Endothelial cell of umbilical vein (primary cell): ENCODE measurements at regions not wholly inside any gene's neighbourhood (a gene's known extent, or its start where the extent isn't known, plus 50 kb on each side); places are given as distances from the start of the nearest gene placed in this dataset.

Source experiments
- BruUV-seq: library from RNA; stranded (reverse); fragments of 400-500 nt; replicated peaks from 2 replicates; lab custom pipeline; 2021; lab: Mats Ljungman, UMichigan
- CTCF ChIA-PET: fragments of 300-600, 350-600 bp; sonication (Branson Sonifier 250); formaldehyde crosslinking; loops from one replicate; lab custom pipeline; 2021; ENCODE audit warnings: antibody characterized with exemption, inconsistent platforms; lab: Charles Lee
- POLR2A ChIA-PET: fragments of 300-600, 350-600 bp; sonication (Branson Sonifier 250); formaldehyde crosslinking; loops from one replicate; lab custom pipeline; 2021; ENCODE audit warnings: antibody characterized with exemption, inconsistent platforms; lab: Charles Lee
- DNase-seq: peaks from one replicate; pipeline ENCODE4 v3.0.0-alpha.2; 2011; ENCODE audit warnings: low read depth, low spot score
- FAIRE-seq: peaks from 2 replicates; lab custom pipeline; 2011; peaks lifted over from hg19 to GRCh38; lab: Jason Lieb, UNC
- H2AFZ ChIP-seq: 2 replicates; pipeline ENCODE4 v1.6.0; 2012; ENCODE audit warnings: low read depth, low read length, control low read depth, inconsistent platforms
- H3K27ac ChIP-seq: 2 replicates; pipeline ENCODE4 v1.5.1; 2011; ENCODE audit warnings: low read depth, mild to moderate bottlenecking, control low read depth, low read length, moderate library complexity; ENCODE audit not compliant: insufficient read depth
- H3K27me3 ChIP-seq, 2 experiments: 2 replicates each; pipeline versions ENCODE4 v1.6.0 to v1.6.1; 2011; ENCODE audit warnings: low read length in 2 of 2, mixed read lengths in 1 of 2; ENCODE audit not compliant: control insufficient read depth in 2 of 2, insufficient read depth in 2 of 2
- H3K36me3 ChIP-seq, 2 experiments: 2 replicates in 1 of 2; 3 replicates in 1 of 2; pipeline ENCODE4 v1.5.1; 2011; ENCODE audit warnings: low read length in 2 of 2, mild to moderate bottlenecking in 1 of 2, moderate library complexity in 1 of 2; ENCODE audit not compliant: control insufficient read depth in 2 of 2, insufficient read depth in 2 of 2; ENCODE audit errors: extremely low read depth in 1 of 2
- H3K4me1 ChIP-seq: 3 replicates; pipeline ENCODE4 v1.5.1; 2011; ENCODE audit warnings: mild to moderate bottlenecking, low read length; ENCODE audit not compliant: control insufficient read depth, insufficient read depth; ENCODE audit errors: extremely low read depth
- H3K4me2 ChIP-seq: 2 replicates; pipeline ENCODE4 v1.6.1; 2011; ENCODE audit warnings: low read length, control low read depth, mixed read lengths; ENCODE audit not compliant: insufficient read depth
- H3K4me3 ChIP-seq, 3 experiments: fragments of 200-600 bp in 1 of 3; sonication (generic), shearing (Covaris generic) in 1 of 3; replicated peaks in 1 of 3; 2 replicates each; pipeline ENCODE4 v1.5.1; 2011 to 2016; ENCODE audit warnings: control low read depth in 3 of 3, low read length in 3 of 3, mild to moderate bottlenecking in 2 of 3, inconsistent platforms in 1 of 3, low read depth in 1 of 3, moderate library complexity in 1 of 3; ENCODE audit not compliant: insufficient read depth in 1 of 3
- H3K79me2 ChIP-seq: 2 replicates; pipeline ENCODE4 v1.6.0; 2012; ENCODE audit warnings: low read length, inconsistent platforms; ENCODE audit not compliant: control insufficient read depth, insufficient read depth
- H3K9ac ChIP-seq: replicated peaks from 2 replicates; pipeline ENCODE3; 2011; ENCODE audit warnings: low read length, control low read depth; ENCODE audit not compliant: insufficient read depth; ENCODE audit errors: extremely low read depth
- H3K9me1 ChIP-seq: replicated peaks from 3 replicates; pipeline ENCODE4 v1.6.0; 2011; ENCODE audit warnings: mild to moderate bottlenecking, low read length; ENCODE audit not compliant: control insufficient read depth, insufficient read depth; ENCODE audit errors: extremely low read depth
- H3K9me3 ChIP-seq: replicated peaks from 2 replicates; pipeline ENCODE4 v1.5.1; 2012; ENCODE audit warnings: low read length, inconsistent platforms; ENCODE audit not compliant: control insufficient read depth, insufficient read depth
- H4K20me1 ChIP-seq: replicated peaks from 2 replicates; pipeline ENCODE3; 2011; ENCODE audit warnings: mild to moderate bottlenecking, low read length; ENCODE audit not compliant: control insufficient read depth, insufficient read depth; ENCODE audit errors: extremely low read depth
- CTCF ChIP-seq, 2 donors: IDR thresholded peaks; 1 replicate in 1 of 2; 2 replicates in 1 of 2; pipeline ENCODE4 v1.5.1; 2011; ENCODE audit warnings: low read length in 2 of 2, mild to moderate bottlenecking in 2 of 2, moderate library complexity in 2 of 2, control low read depth in 1 of 2, inconsistent platforms in 1 of 2, low read depth in 1 of 2; ENCODE audit not compliant: insufficient read depth in 1 of 2; ENCODE audit errors: extremely low read depth in 1 of 2
- EZH2 ChIP-seq: IDR thresholded peaks from 2 replicates; pipeline ENCODE4 v1.6.1; 2012; ENCODE audit warnings: borderline replicate concordance, low read depth, mild to moderate bottlenecking, moderate library complexity, low read length, inconsistent platforms; ENCODE audit not compliant: severe bottlenecking
- FOS ChIP-seq: IDR thresholded peaks from 2 replicates; pipeline ENCODE4 v1.6.1; 2011; ENCODE audit warnings: mild to moderate bottlenecking, low read length, moderate library complexity, borderline replicate concordance; ENCODE audit not compliant: insufficient read depth
- GATA2 ChIP-seq: IDR thresholded peaks from 2 replicates; pipeline ENCODE4 v1.7.0; 2011; ENCODE audit warnings: low read depth, mild to moderate bottlenecking, moderate library complexity, mixed read lengths, low read length; ENCODE audit not compliant: insufficient read length, insufficient read depth
- JUN ChIP-seq: IDR thresholded peaks from 2 replicates; pipeline ENCODE4 v1.6.1; 2011; ENCODE audit warnings: borderline replicate concordance, low read depth; ENCODE audit not compliant: insufficient read length, insufficient read depth
- MAX ChIP-seq: IDR thresholded peaks from 2 replicates; pipeline ENCODE4 v1.6.1; 2011; ENCODE audit not compliant: insufficient read depth, insufficient read length
- MYC ChIP-seq: IDR thresholded peaks from one replicate; pipeline ENCODE4 v1.6.1; 2011; ENCODE audit warnings: mild to moderate bottlenecking, low read depth, low read length
- POLR2A ChIP-seq: IDR thresholded peaks from 2 replicates; pipeline ENCODE4 v1.6.1; 2012; ENCODE audit warnings: low read depth, mild to moderate bottlenecking, control low read depth, low read length
- POLR2AphosphoS5 ChIP-seq: IDR thresholded peaks from 2 replicates; pipeline ENCODE4 v1.6.1; 2012; ENCODE audit warnings: low read depth, mild to moderate bottlenecking, control low read depth, low read length, moderate library complexity; ENCODE audit not compliant: insufficient read depth
- dilution Hi-C: fragments of 300-500 bp; cut with MboI; formaldehyde crosslinking; loops from one replicate; pipeline ENCODE4 v1.15.0; 2019; ENCODE audit warnings: low sequenced_read_pairs; ENCODE audit not compliant: extremely low pct_ligation_motif_present
- intact Hi-C: fragments of 100-400 bp; cut with micrococcal nuclease; formaldehyde crosslinking; loops from one replicate; pipeline ENCODE4 v1.10.0; 2022

GRCh38 chr6:166242888-166243287 lies 65.3 kb downstream of the PRR18 start:
- no peaks in the 10 kb centered on the region for H4K20me1 ChIP-seq
- DNase-seq (no peak), FAIRE-seq (no peak)
- dilution Hi-C loops, result no loop called here
- no peak overlapping the region for H3K4me2 ChIP-seq
- H3K36me3 ChIP-seq, result no peaks in the 10 kb centered on the region
- intact Hi-C loops, result no loop called here
- CTCF ChIA-PET, result no interaction called here
- no peaks in the 10 kb centered on the region for H3K9me3 ChIP-seq
- no peak overlapping the region for H2AFZ ChIP-seq
- BruUV-seq, result no TSS peak
- no peaks in the 10 kb centered on the region for H3K9me1 ChIP-seq
- H3K27ac ChIP-seq, result no peak overlapping the region
- TF ChIP-seq EZH2 (no peak), MYC (no peak), GATA2 (no peak), POLR2A (no peak), CTCF (IDR thresholded peaks at IDR 0.05; ENCODE audit: extremely low read depth in 1 of 2, insufficient read depth in 1 of 2, low read depth in 1 of 2, low read length in 2 of 2) (no peak), POLR2AphosphoS5 (no peak), JUN (no peak), FOS (no peak), MAX (no peak)
- H3K4me3 ChIP-seq, result no peak overlapping the region
- H3K4me1 ChIP-seq, result no peaks in the 10 kb centered on the region
- H3K9ac ChIP-seq, result no peak overlapping the region
- peaks cover 0 to 4% of the 10 kb centered on the region in 2 experiments for H3K27me3 ChIP-seq
- no peaks in the 10 kb centered on the region for H3K79me2 ChIP-seq
- POLR2A ChIA-PET, result no interaction called here
